ENCODE measurements at regions not wholly inside any gene's neighbourhood (a gene's known extent, or its start where the extent isn't known, plus 50 kb on each side); places are given as distances from the start of the nearest gene placed in this dataset.

- intact Hi-C loops (cut with micrococcal nuclease), result no loop called here
- Histone ChIP-seq H3K4me1 (replicated peaks in 1 of 2; ENCODE audit: control insufficient read depth in 2 of 2, insufficient read depth in 2 of 2, low read length in 2 of 2) (peaks cover 42 to 60% of the 10 kb centered on the region in 2 experiments), H3K9me3 (replicated peaks; ENCODE audit: control insufficient read depth, insufficient read depth, low read depth, low read length) (peaks cover 8% of the 10 kb centered on the region; the same call in 1 of the 2 replicates), H3K9ac (ENCODE audit: insufficient read depth in 1 of 2, low read depth in 2 of 2, low read length in 2 of 2) (peak overlapping the region in 1 of 2 experiments; percentile 69; a peak in 1 of 4 replicates), H3K79me2 (ENCODE audit: control insufficient read depth, insufficient read depth, low read length) (no peaks in the 10 kb centered on the region), H3K27ac (ENCODE audit: extremely low read depth, low read depth, low read length) (peak overlapping the region; percentile 13; the same call in 2 of the 3 replicates), H3K4me3 (no peak overlapping the region), H2AFZ (ENCODE audit: low read depth, low read length) (peak overlapping the region; percentile 86), H3K27me3 (ENCODE audit: control insufficient read depth in 2 of 2, insufficient read depth in 2 of 2, low read length in 2 of 2) (no peaks in the 10 kb centered on the region), H3K36me3 (ENCODE audit: control insufficient read depth, insufficient read depth, low read length) (no peaks in the 10 kb centered on the region), H3K9me1 (ENCODE audit: control insufficient read depth, insufficient read depth, low read length) (peaks cover 4% of the 10 kb centered on the region), H4K20me1 (replicated peaks; ENCODE audit: control insufficient read depth, insufficient read depth, low read length) (no peaks in the 10 kb centered on the region), H3K4me2 (ENCODE audit: insufficient read depth, low read length) (peak overlapping the region; percentile 36)
- POLR2A ChIA-PET, result interaction anchor here (0.7 to 2.1 kb wide), 4 partner anchors 9 to 17 kb away, joined by 3 to 12 read pairs (median 4); no protein-coding TSS in a partner anchor
- FAIRE-seq (peak; percentile 59), DNase-seq (ENCODE audit: extremely low read depth in 1 of 4, low spot score in 3 of 4) (peak in 1 of 4 experiments; percentile 71), ATAC-seq (peak; percentile 57)
- no TSS peak for BruUV-seq (replicated peaks)
- 26% methylated on average over 13 of the region's 13 CpGs for WGBS (ENCODE audit: insufficient coverage, low coverage, missing lambda C conversion rate)
- CTCF ChIA-PET (ENCODE audit: low intra/inter-chr PET ratio), result no interaction called here
- in situ Hi-C loops (cut with MboI), result no loop called here
- peak; percentile 43 for TF ChIP-seq CXXC5 (CRISPR knock-in tag; IDR thresholded peaks at IDR 0.05)
- TF ChIP-seq MGA (IDR thresholded peaks at IDR 0.05), result peak; percentile 61
- peak; percentile 23; the same call in 1 of the 2 replicates for TF ChIP-seq EP300 (IDR thresholded peaks at IDR 0.05; ENCODE audit: low read length)
- peak in 1 of 2 experiments; percentile 6; a peak in 1 of 4 replicates for TF ChIP-seq RCOR1 (IDR thresholded peaks at IDR 0.05; ENCODE audit: borderline replicate concordance in 1 of 2, low read depth in 2 of 2, low read length in 2 of 2)
- no peak for TF ChIP-seq DDX20 (tag; IDR thresholded peaks at IDR 0.05; ENCODE audit: low read depth)
- TF ChIP-seq TEAD1 (CRISPR knock-in tag; IDR thresholded peaks at IDR 0.05), result 0 out of 4 replicates have a peak, but pooled peaks of 1 of the 2 experiments have one; percentile 15
- peak; percentile 77; the same call in 1 of the 2 replicates for TF ChIP-seq DMBX1 (CRISPR knock-in tag; IDR thresholded peaks at IDR 0.05; ENCODE audit: borderline replicate concordance)
- TF ChIP-seq NCOR1 (IDR thresholded peaks at IDR 0.05), result peak; percentile 43; the same call in 1 of the 2 replicates
- TF ChIP-seq HDAC1 (IDR thresholded peaks at IDR 0.05), result 0 out of 4 replicates have a peak, but pooled peaks of 1 of the 2 experiments have one; percentile 22
- TF ChIP-seq MCM7 (IDR thresholded peaks at IDR 0.05), result no peak
- peak; percentile 17; the same call in 1 of the 2 replicates for TF ChIP-seq NFIC (IDR thresholded peaks at IDR 0.05)
These were observed 109.5 kb upstream of the JUN start for GRCh38 chr1:58893257-58893869.
